ENCODE measurements at regions not wholly inside any gene's neighbourhood (a gene's known extent, or its start where the extent isn't known, plus 50 kb on each side); places are given as distances from the start of the nearest gene placed in this dataset.

GRCh38 chr5:135092476-135092875, 58.4 kb upstream of the PITX1 start:
- TF ChIP-seq CTCF (IDR thresholded peaks at IDR 0.05; ENCODE audit: insufficient read depth, low read length, poor library complexity, severe bottlenecking) (no peak), EZH2phosphoT487 (conservative IDR thresholded peaks at IDR 0.05; ENCODE audit: low read length) (no peak)

All from SU-DHL-6 (cell line).